Naive thymus-derived CD8-positive, alpha-beta T cell (primary cell): ENCODE measurements at regions not wholly inside any gene's neighbourhood (a gene's known extent, or its start where the extent isn't known, plus 50 kb on each side); places are given as distances from the start of the nearest gene placed in this dataset.
A peak's percentile ranks its signal among the peaks of the same experiment; 100 is the strongest.

ENCODE experiments used
- ATAC-seq, 2 donors: fragments of 150-1000 bp; cut with Tn5 transposase in 1 of 2; sonication (Bioruptor Pico), chemical (Tn5 transposase) in 1 of 2; 1 replicate in 1 of 2; 2 replicates in 1 of 2; pipeline ENCODE4 v1.10.0; 2021; ENCODE audit warnings: mild to moderate bottlenecking in 2 of 2, moderate library complexity in 2 of 2
- POLR2A ChIA-PET: fragments of 350-600 bp; sonication (Branson Sonifier 250); formaldehyde crosslinking; loops from one replicate; lab custom pipeline; 2021; ENCODE audit warnings: antibody characterized with exemption; lab: Charles Lee
- DNase-seq, 10 donors: peaks; one replicate each; pipeline versions ENCODE4 v3.0.0 to v3.0.0-alpha.2; 2020 to 2022
- H3K27ac Mint-ChIP-seq, 10 donors: one replicate each; pipeline ENCODE4 v1.8.0; 2020 to 2022; ENCODE audit warnings: mild to moderate bottlenecking in 10 of 10, mixed read lengths in 10 of 10, moderate library complexity in 4 of 10, inconsistent platforms in 1 of 10
- H3K27me3 Mint-ChIP-seq, 5 donors: one replicate each; pipeline ENCODE4 v1.8.0; 2021 to 2022; ENCODE audit warnings: mixed read lengths in 5 of 5
- H3K36me3 Mint-ChIP-seq, 3 donors: one replicate each; pipeline ENCODE4 v1.8.0; 2020 to 2022; ENCODE audit warnings: mixed read lengths in 3 of 3, mild to moderate bottlenecking in 2 of 3, inconsistent platforms in 1 of 3
- H3K4me1 Mint-ChIP-seq, 4 donors: one replicate each; pipeline ENCODE4 v1.8.0; 2021 to 2022; ENCODE audit warnings: mixed read lengths in 4 of 4
- H3K4me3 Mint-ChIP-seq, 10 donors: one replicate each; pipeline ENCODE4 v1.8.0; 2020 to 2022; ENCODE audit warnings: mild to moderate bottlenecking in 10 of 10, mixed read lengths in 10 of 10, moderate library complexity in 6 of 10, inconsistent platforms in 1 of 10
- H3K9me3 Mint-ChIP-seq, 9 donors: one replicate each; pipeline ENCODE4 v1.8.0; 2020 to 2022; ENCODE audit warnings: mixed read lengths in 9 of 9, mild to moderate bottlenecking in 3 of 9, inconsistent platforms in 1 of 9, moderate library complexity in 1 of 9

DNA sequence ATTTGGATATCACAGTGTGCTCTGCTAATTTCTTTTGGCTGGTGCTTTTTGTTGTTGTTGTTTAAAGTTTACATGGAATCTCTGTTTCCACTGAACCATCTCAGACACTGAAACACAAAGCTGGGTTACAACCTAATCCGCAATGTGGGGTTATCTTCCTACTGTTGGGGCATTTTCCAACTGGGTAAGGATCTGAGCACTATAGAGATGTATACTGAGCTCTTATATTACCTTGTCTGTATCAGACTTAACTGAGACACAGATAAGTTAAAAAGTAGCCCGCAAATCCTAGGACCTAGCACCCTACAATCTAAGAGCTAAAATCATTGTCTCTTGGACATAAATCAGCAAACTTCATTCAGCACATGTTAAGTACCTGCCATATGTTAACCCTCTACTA, 169.2 kb downstream of the LTN1 start:
- DNase-seq (no peak), ATAC-seq (no peak)
- Mint-ChIP-seq H3K27ac (no peak overlapping the region), H3K9me3 (no peaks in the 10 kb centered on the region), H3K36me3 (peaks cover 6 to 14% (median 10%) of the 10 kb centered on the region in 3 donors), H3K4me3 (no peak overlapping the region), H3K27me3 (no peaks in the 10 kb centered on the region), H3K4me1 (peaks cover 6 to 22% (median 13%) of the 10 kb centered on the region in 4 donors)
- POLR2A ChIA-PET: no interaction called here

DNA sequence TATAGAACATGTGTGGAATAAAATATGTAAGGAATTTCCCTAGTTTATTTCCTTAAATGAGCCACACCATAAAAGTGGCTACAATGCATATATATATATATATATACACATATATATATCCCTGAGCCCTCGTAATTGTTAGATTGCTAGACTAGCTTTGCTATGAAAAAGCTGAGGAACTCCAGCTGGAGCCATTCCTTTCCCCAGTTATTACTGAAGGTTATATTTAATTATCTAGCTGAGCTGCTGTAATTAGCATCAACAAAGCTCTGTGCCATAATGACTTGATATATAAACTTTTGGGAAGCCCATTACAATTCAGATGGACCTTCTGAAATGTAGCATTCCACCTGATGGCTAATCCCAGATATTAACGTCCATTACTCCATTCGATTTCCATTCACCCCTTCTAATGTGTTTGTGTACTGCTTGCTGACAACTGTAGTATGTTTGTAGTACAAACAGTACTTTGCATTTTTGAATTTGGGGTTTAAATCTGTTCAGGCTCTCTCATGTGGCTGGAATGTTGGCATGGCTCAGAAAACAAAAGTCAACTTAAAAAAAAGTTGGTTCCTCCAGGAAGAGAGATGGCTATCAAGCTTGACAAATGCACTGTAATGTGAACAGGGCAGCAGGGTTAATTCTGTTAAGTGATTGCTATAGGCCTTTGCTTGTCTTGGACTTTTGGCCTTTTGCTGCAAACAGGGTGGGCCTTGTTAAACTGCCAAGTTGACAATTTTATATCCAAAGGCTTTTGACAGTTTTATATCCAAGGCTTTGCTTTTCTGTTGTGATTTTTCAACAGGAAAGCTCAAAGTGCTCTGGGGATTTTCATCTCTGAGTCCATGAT, 170.0 kb downstream of the LTN1 start:
- Mint-ChIP-seq H3K4me3 (no peak overlapping the region), H3K27ac (no peak overlapping the region), H3K27me3 (no peaks in the 10 kb centered on the region), H3K9me3 (no peaks in the 10 kb centered on the region), H3K36me3 (peaks cover 6 to 16% (median 10%) of the 10 kb centered on the region in 3 donors), H3K4me1 (peaks cover 6 to 22% (median 12%) of the 10 kb centered on the region in 4 donors)
- POLR2A ChIA-PET: no interaction called here
- DNase-seq (no peak), ATAC-seq (no peak)

DNA sequence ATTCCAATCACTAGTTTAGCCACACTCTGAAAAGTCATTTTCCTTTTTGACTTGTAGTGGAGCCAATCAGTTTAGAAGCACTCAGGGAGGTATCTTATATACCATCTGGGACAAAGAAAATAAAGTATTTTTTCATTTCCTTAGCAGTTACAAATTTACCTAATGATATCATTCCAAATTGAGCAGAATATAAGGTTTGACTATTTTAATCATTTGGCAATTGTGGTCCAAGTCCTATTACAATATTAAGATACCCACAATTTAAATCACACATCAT, 170.6 kb downstream of the LTN1 start:
- no peaks in the 10 kb centered on the region for H3K9me3 Mint-ChIP-seq
- H3K27ac Mint-ChIP-seq: no peak overlapping the region
- no peaks in the 10 kb centered on the region for H3K27me3 Mint-ChIP-seq
- DNase-seq (no peak), ATAC-seq (no peak)
- no peak overlapping the region for H3K4me3 Mint-ChIP-seq
- POLR2A ChIA-PET: no interaction called here
- H3K4me1 Mint-ChIP-seq: peaks cover 3 to 22% (median 8%) of the 10 kb centered on the region in 4 donors
- H3K36me3 Mint-ChIP-seq: peaks cover 6 to 15% (median 10%) of the 10 kb centered on the region in 3 donors

GRCh38 chr21:28821276-28822122, 171.2 kb downstream of the LTN1 start:
- H3K4me3 Mint-ChIP-seq: no peak overlapping the region
- H3K36me3 Mint-ChIP-seq: peaks cover 9 to 16% (median 10%) of the 10 kb centered on the region in 3 donors
- POLR2A ChIA-PET: no interaction called here
- DNase-seq (no peak), ATAC-seq (no peak)
- no peak overlapping the region for H3K27ac Mint-ChIP-seq
- H3K27me3 Mint-ChIP-seq: no peaks in the 10 kb centered on the region
- H3K4me1 Mint-ChIP-seq: peaks cover 2 to 26% (median 5%) of the 10 kb centered on the region in 4 donors
- no peaks in the 10 kb centered on the region for H3K9me3 Mint-ChIP-seq

DNA sequence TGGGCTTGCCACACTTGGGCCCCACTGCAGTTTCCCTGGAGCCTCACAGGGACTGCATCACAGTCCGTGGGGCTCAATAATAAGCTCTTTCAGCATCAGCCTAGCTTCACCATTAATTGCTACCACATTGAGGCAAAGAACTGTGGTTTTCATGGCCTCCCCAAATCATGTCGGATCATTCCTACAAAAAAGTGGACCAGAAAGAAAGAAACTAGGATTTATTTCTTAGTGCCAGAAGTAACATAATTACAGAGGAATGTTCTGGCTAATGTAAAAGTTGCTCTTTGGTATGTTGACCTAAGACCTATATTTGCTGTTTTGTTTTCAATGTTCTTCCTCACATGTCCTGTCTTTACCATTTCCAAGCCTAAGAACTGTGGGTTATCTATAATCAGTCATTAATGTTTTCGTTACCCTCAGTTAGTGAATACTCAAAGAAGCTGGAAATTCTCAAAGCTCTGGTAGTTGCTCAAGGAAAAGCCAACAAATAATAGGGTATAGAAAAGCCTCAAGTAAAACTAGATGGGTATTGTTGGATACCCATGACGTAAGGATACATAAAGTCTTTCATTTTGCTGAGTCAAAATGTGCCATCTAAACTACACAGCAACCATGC, 173.9 kb downstream of the LTN1 start:
- Mint-ChIP-seq H3K9me3 (peaks cover 0 to 10% (median 4%) of the 10 kb centered on the region in 9 donors), H3K27ac (peak overlapping the region in 1 of 10 donors; percentile 65), H3K36me3 (peaks cover 14 to 29% (median 19%) of the 10 kb centered on the region in 3 donors), H3K27me3 (no peaks in the 10 kb centered on the region), H3K4me3 (no peak overlapping the region), H3K4me1 (peaks cover 0 to 5% (median 0%) of the 10 kb centered on the region in 4 donors)
- ATAC-seq: no peak
- POLR2A ChIA-PET: interaction anchor here (0.6 kb wide), 1 partner anchor 42 kb away, joined by 3 read pairs; no protein-coding TSS in a partner anchor
- DNase-seq: no peak

DNA sequence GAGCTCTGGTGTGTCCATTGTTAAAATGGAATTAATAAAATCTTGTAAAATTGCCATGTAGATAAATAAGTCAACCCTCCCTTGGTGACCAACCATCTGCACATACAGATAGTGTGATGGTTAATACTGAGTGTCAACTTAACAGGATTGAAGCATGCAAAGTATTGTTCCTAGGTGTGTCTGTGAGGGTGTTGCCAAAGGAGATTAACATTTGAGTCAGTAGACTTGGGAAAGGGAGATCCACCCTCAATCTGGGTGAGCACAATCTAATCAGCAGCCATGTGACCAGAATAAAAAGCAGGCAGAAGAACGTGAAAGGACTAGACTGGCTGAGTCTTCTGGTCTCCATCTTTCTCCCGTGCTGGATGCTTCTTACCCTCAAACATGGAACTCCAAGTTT, 174.8 kb downstream of the LTN1 start:
- H3K4me1 Mint-ChIP-seq: peaks cover 0 to 5% (median 0%) of the 10 kb centered on the region in 4 donors
- H3K9me3 Mint-ChIP-seq: peaks cover 0 to 14% (median 6%) of the 10 kb centered on the region in 9 donors
- DNase-seq: no peak
- ATAC-seq: no peak
- H3K4me3 Mint-ChIP-seq: no peak overlapping the region
- peaks cover 14 to 36% (median 19%) of the 10 kb centered on the region in 3 donors for H3K36me3 Mint-ChIP-seq
- H3K27me3 Mint-ChIP-seq: no peaks in the 10 kb centered on the region
- no peak overlapping the region for H3K27ac Mint-ChIP-seq
- POLR2A ChIA-PET: no interaction called here

DNA sequence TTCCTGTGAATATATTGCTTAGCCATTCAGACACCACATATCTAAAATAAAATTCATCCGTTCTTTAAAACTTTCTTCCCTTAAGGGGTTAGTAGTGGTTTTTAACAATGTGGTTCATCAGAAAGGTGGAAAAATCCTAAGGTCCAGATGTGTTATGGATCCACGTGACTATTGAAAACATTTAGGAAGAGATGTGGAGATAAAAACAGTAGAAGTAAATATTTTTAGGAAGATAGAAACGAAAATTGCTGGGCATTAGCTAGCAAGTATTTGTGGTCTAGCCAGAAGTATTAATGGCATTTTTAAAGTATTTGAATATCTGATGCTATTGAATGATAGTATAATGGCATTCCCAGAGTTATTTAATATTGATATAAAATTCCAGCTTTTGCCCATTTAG, 180.8 kb downstream of the LTN1 start:
- Mint-ChIP-seq H3K4me3 (no peak overlapping the region), H3K9me3 (peaks cover 0 to 24% (median 9%) of the 10 kb centered on the region in 9 donors), H3K27me3 (no peaks in the 10 kb centered on the region), H3K4me1 (peaks cover 0 to 11% (median 2%) of the 10 kb centered on the region in 4 donors), H3K27ac (no peak overlapping the region), H3K36me3 (peaks cover 20 to 56% (median 30%) of the 10 kb centered on the region in 3 donors)
- ATAC-seq (no peak), DNase-seq (no peak)
- POLR2A ChIA-PET: no interaction called here

- Mint-ChIP-seq H3K4me1 (peaks cover 0 to 6% (median 2%) of the 10 kb centered on the region in 4 donors), H3K4me3 (no peak overlapping the region), H3K9me3 (peaks cover 0 to 22% (median 9%) of the 10 kb centered on the region in 9 donors), H3K27ac (peak overlapping the region in 1 of 10 donors; percentile 39), H3K36me3 (peaks cover 24 to 60% (median 25%) of the 10 kb centered on the region in 3 donors), H3K27me3 (peaks cover 0 to 3% (median 0%) of the 10 kb centered on the region in 5 donors)
- no peak for ATAC-seq
- POLR2A ChIA-PET: no interaction called here
- no peak for DNase-seq
Measured at GRCh38 chr21:28810826-28811524, 181.7 kb downstream of the LTN1 start.

DNA sequence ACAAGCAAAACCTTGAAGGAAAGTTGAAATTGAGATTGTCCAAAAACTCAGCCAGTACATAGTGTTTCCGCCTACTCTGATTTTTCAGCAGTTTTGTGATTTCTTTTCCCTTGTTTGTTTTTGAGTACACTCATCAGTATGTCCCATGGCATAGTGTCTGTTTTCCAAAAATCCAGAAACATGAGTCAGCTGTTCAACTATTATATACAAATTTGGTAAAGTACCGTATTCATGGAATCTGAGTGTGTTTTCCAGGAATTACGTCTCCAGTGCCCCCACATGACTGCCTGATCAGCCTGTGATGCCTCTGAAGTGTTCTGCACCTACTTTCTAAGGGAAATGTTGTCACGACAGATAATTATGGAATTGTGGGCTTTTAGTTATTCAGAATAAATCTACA, 186.8 kb downstream of the LTN1 start:
- Mint-ChIP-seq H3K9me3 (peaks cover 0 to 10% (median 4%) of the 10 kb centered on the region in 9 donors), H3K27me3 (peaks cover 0 to 3% (median 0%) of the 10 kb centered on the region in 5 donors), H3K27ac (no peak overlapping the region), H3K4me1 (peaks cover 0 to 2% (median 0%) of the 10 kb centered on the region in 4 donors), H3K4me3 (no peak overlapping the region), H3K36me3 (peaks cover 17 to 42% (median 18%) of the 10 kb centered on the region in 3 donors)
- POLR2A ChIA-PET: no interaction called here
- ATAC-seq (no peak), DNase-seq (no peak)

GRCh38 chr21:28804089-28804670, 188.5 kb downstream of the LTN1 start:
- DNase-seq: no peak
- no peak overlapping the region for H3K4me3 Mint-ChIP-seq
- peaks cover 16 to 38% (median 20%) of the 10 kb centered on the region in 3 donors for H3K36me3 Mint-ChIP-seq
- H3K9me3 Mint-ChIP-seq: peaks cover 0 to 10% (median 4%) of the 10 kb centered on the region in 9 donors
- no peak overlapping the region for H3K27ac Mint-ChIP-seq
- peaks cover 0 to 3% (median 0%) of the 10 kb centered on the region in 5 donors for H3K27me3 Mint-ChIP-seq
- H3K4me1 Mint-ChIP-seq: peaks cover 0 to 1% (median 0%) of the 10 kb centered on the region in 4 donors
- ATAC-seq: no peak
- POLR2A ChIA-PET: no interaction called here

DNA sequence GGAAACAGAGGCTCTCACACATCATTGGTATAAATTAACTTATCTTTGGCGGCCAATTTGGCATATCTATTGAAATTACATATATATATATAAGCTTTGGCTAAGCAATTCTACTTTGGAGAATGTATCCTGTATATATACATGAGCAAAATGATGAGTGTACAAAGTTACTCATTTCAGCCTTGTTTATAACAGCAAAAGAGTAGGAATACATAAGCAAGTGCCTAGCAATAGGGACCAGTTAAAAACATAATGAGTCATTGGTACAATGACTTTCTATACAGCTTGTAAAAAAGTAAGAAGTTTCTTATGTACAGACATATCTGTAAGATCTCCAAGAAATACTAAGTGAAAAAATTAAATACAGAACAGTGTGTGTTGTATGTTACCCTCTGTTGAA, 190.8 kb downstream of the LTN1 start:
- no peak for DNase-seq
- H3K27me3 Mint-ChIP-seq: peaks cover 0 to 3% (median 0%) of the 10 kb centered on the region in 5 donors
- no peak overlapping the region for H3K4me3 Mint-ChIP-seq
- peak overlapping the region in 1 of 10 donors; percentile 29 for H3K27ac Mint-ChIP-seq
- POLR2A ChIA-PET: no interaction called here
- H3K4me1 Mint-ChIP-seq: peaks cover 0 to 1% (median 0%) of the 10 kb centered on the region in 4 donors
- peaks cover 0 to 3% (median 0%) of the 10 kb centered on the region in 9 donors for H3K9me3 Mint-ChIP-seq
- H3K36me3 Mint-ChIP-seq: peaks cover 5 to 39% (median 10%) of the 10 kb centered on the region in 3 donors
- ATAC-seq: no peak

GRCh38 chr21:28799926-28800325, 192.8 kb downstream of the LTN1 start:
- H3K4me1 Mint-ChIP-seq: peaks cover 0 to 1% (median 0%) of the 10 kb centered on the region in 4 donors
- ATAC-seq (no peak), DNase-seq (no peak)
- no peak overlapping the region for H3K27ac Mint-ChIP-seq
- peaks cover 0 to 3% (median 0%) of the 10 kb centered on the region in 9 donors for H3K9me3 Mint-ChIP-seq
- H3K36me3 Mint-ChIP-seq: peaks cover 5 to 26% (median 5%) of the 10 kb centered on the region in 3 donors
- POLR2A ChIA-PET: no interaction called here
- H3K4me3 Mint-ChIP-seq: no peak overlapping the region
- no peaks in the 10 kb centered on the region for H3K27me3 Mint-ChIP-seq
